ENCODE measurements at regions not wholly inside any gene's neighbourhood (a gene's known extent, or its start where the extent isn't known, plus 50 kb on each side); places are given as distances from the start of the nearest gene placed in this dataset.
A peak's percentile ranks its signal among the peaks of the same experiment; 100 is the strongest.

DNA sequence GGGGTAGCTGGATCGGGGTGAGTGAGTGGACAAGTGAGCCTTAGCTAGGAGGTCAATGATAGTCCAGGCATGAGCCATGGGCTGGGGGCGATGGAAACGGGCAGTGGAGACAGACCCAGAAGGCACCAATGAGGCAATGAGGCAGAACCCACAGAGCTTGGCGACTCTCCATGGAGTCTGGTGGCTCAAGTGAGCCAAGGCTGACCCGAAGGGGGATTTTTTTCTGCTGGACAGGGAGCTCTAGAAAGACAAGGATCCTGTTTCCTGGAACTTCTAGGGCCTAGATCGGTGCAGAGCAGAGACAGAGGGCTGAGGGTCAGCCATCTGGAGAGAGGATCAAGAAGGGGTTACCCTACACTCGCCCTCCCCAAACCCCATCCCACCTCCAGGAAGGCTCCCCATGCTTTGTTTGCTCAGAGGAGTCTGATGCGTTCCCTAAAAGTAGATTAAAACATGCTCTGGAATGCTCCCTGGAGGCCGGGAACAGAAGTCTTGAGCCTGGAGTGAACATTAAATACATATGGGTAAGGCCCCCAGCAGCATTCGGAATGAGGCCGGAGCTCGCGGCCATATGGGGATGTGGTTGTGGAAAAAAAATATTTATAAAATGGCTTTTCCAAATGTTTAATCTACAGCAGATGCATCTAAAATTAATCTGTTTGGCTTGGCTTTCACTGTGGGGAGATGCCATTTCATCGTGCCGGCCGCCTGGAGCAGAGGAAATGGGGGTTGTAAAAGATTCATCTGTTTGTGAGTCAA, 237.8 kb upstream of the PMEPA1 start:
- Mint-ChIP-seq H3K4me1 (ENCODE audit: unreplicated experiment) (no peaks in the 10 kb centered on the region), H3K4me3 (no peak overlapping the region), H3K27me3 (peaks cover 9% of the 10 kb centered on the region), H3K9me3 (no peaks in the 10 kb centered on the region), H3K27ac (no peak overlapping the region), H3K36me3 (no peaks in the 10 kb centered on the region)
- TF ChIP-seq, protein P1, sequence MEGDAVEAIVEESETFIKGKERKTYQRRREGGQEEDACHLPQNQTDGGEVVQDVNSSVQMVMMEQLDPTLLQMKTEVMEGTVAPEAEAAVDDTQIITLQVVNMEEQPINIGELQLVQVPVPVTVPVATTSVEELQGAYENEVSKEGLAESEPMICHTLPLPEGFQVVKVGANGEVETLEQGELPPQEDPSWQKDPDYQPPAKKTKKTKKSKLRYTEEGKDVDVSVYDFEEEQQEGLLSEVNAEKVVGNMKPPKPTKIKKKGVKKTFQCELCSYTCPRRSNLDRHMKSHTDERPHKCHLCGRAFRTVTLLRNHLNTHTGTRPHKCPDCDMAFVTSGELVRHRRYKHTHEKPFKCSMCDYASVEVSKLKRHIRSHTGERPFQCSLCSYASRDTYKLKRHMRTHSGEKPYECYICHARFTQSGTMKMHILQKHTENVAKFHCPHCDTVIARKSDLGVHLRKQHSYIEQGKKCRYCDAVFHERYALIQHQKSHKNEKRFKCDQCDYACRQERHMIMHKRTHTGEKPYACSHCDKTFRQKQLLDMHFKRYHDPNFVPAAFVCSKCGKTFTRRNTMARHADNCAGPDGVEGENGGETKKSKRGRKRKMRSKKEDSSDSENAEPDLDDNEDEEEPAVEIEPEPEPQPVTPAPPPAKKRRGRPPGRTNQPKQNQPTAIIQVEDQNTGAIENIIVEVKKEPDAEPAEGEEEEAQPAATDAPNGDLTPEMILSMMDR (conservative IDR thresholded peaks at IDR 0.05): no peak
- no peak for DNase-seq (ENCODE audit: extremely low spot score, unreplicated experiment)

DNA sequence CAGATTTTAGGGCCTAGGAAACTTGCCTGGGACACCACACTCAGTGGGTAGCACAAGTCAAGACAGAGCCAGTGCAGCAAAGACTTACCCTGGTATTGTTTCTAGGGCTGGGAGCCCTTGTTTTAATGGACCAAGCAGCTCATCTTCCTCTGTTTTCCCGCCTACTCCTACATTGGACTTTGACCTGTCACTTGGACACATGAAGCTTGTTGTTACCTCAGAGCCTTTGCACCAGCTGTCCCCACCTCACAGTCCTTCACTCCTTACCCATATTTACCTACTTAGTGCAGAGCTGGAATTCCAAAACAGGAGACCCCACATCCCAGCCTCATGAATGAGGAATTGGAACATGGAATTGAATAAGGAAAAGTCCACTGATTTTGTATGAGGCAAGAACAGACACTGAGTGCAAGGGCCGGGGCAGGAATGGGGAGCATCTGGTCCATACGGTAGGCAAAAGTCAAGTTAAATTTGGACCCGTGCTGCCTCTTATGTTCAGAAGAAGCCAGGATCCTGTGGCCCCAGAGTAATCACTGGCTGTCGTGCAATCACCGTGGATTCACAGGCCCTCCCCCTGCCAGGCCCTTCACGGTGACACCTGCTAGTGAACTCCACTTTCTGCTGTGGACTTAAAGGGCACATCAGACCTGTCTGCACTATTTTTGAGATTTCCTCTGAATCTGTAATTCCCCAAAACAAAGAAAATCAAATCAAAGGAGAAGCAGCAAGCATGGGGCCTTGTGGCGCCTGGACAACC, 236.9 kb upstream of the PMEPA1 start:
- TF ChIP-seq, protein P1 (conservative IDR thresholded peaks at IDR 0.05): no peak

DNA sequence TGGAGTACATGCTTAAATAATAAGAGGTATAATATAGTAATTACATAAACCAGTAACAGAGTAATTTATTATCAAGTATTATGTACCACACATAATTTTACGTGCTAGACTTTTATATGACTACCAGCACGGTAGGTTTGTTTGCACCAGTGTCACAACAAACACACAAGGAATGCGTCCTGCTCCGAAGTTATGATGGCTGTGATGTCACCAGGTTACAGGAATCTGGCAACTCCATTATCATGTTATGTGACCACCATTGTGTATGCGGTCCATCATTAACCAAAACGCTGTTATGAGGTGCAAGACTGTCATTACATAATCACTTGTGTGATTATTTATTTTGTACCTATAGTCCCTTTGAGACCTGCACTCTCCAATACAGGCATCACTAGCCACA, 235.2 kb upstream of the PMEPA1 start:
- Mint-ChIP-seq H3K36me3 (no peaks in the 10 kb centered on the region), H3K27ac (no peak overlapping the region), H3K4me1 (ENCODE audit: unreplicated experiment) (peaks cover 7% of the 10 kb centered on the region), H3K9me3 (no peaks in the 10 kb centered on the region), H3K27me3 (peaks cover 6% of the 10 kb centered on the region), H3K4me3 (no peak overlapping the region)
- TF ChIP-seq, protein P1 (conservative IDR thresholded peaks at IDR 0.05): no peak
- DNase-seq (ENCODE audit: extremely low spot score, unreplicated experiment): no peak

More for the DNA sequence above, 236.9 kb upstream of the PMEPA1 start:
- Mint-ChIP-seq H3K9me3 (no peaks in the 10 kb centered on the region), H3K4me3 (no peak overlapping the region), H3K36me3 (no peaks in the 10 kb centered on the region), H3K27ac (no peak overlapping the region), H3K4me1 (ENCODE audit: unreplicated experiment) (peaks cover 3% of the 10 kb centered on the region), H3K27me3 (peaks cover 6% of the 10 kb centered on the region)
- DNase-seq (ENCODE audit: extremely low spot score, unreplicated experiment): no peak

DNA sequence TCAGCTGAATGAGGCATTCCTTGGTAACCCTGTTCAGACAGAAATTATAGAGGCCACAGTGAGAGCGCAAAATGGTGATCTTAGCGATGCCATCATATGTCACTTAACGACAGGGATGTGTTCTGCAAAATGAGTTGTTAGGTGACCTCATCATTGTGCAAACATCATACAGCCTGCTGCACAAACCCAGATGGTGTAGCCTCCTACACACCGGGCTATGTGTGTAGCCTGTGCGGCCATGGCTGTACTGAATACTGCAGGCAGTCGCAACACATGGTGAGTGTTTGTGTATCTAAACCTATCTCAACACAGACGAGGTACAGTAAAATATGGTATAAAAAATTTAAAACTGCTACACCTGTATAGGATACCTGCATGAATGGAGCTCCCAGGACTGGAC, 234.1 kb upstream of the PMEPA1 start:
- Mint-ChIP-seq H3K27ac (peak overlapping the region; percentile 7), H3K9me3 (no peaks in the 10 kb centered on the region), H3K27me3 (peaks cover 6% of the 10 kb centered on the region), H3K4me1 (ENCODE audit: unreplicated experiment) (peaks cover 10% of the 10 kb centered on the region), H3K4me3 (no peak overlapping the region), H3K36me3 (no peaks in the 10 kb centered on the region)
- TF ChIP-seq, protein P1 (conservative IDR thresholded peaks at IDR 0.05): no peak
- DNase-seq (ENCODE audit: extremely low spot score, unreplicated experiment): no peak

DNA sequence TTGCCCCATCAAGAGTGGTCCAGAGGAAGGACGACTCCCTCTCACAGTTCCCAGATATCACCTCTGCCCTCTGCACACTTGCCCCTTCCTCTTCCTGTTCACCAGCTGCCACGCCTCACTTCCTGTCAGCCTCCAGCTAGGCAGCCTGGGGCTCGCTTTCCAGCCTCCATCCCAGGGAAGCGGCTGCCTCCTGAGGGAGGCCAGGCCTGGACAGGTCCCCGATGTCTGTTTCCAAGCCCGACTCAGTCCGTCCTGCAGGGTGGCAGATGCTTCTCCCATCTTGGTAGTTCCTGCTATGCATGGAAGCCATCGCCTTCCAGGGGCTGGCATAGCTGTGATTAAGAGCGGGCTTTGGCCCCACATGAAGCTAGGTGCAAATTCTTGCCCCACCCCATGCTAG, 233.5 kb upstream of the PMEPA1 start:
- H3K4me3 Mint-ChIP-seq: no peak overlapping the region
- H3K36me3 Mint-ChIP-seq: no peaks in the 10 kb centered on the region
- DNase-seq (ENCODE audit: extremely low spot score, unreplicated experiment): no peak
- H3K27ac Mint-ChIP-seq: no peak overlapping the region
- H3K4me1 Mint-ChIP-seq (ENCODE audit: unreplicated experiment): peaks cover 17% of the 10 kb centered on the region
- TF ChIP-seq, protein P1 (conservative IDR thresholded peaks at IDR 0.05): no peak
- H3K27me3 Mint-ChIP-seq: peaks cover 6% of the 10 kb centered on the region
- H3K9me3 Mint-ChIP-seq: no peaks in the 10 kb centered on the region

Data from type B pancreatic cell (in vitro differentiated cells).